H1 (cell line): ENCODE measurements at regions not wholly inside any gene's neighbourhood (a gene's known extent, or its start where the extent isn't known, plus 50 kb on each side); places are given as distances from the start of the nearest gene placed in this dataset.

Experiments used
- CHD7 ChIP-seq: fragments of 300-600 bp; sonication (generic); IDR thresholded peaks from 2 replicates; pipeline ENCODE4 v1.7.1; 2012; ENCODE audit warnings: low read length, moderate library complexity, mild to moderate bottlenecking, inconsistent platforms; ENCODE audit not compliant: insufficient replicate concordance
- CTBP2 ChIP-seq: IDR thresholded peaks from 2 replicates; pipeline ENCODE4 v1.7.0; 2011; ENCODE audit warnings: borderline replicate concordance, mild to moderate bottlenecking, moderate library complexity, mixed read lengths, low read length; ENCODE audit not compliant: insufficient read depth, insufficient read length
- EP300 ChIP-seq, 2 experiments: IDR thresholded peaks; 1 replicate in 1 of 2; 2 replicates in 1 of 2; pipeline ENCODE4 v1.6.1; 2011 to 2012; ENCODE audit warnings: low read depth in 2 of 2, low read length in 2 of 2, mild to moderate bottlenecking in 2 of 2, borderline replicate concordance in 1 of 2, inconsistent platforms in 1 of 2, moderate library complexity in 1 of 2
- HDAC2 ChIP-seq, 2 experiments: fragments of 300-600 bp in 1 of 2; sonication (generic) in 1 of 2; IDR thresholded peaks; 2 replicates each; pipeline ENCODE4 v1.6.1; 2011 to 2012; ENCODE audit warnings: low read depth in 2 of 2, low read length in 2 of 2, mild to moderate bottlenecking in 2 of 2, moderate library complexity in 2 of 2, borderline replicate concordance in 1 of 2, inconsistent platforms in 1 of 2
- SUZ12 ChIP-seq: fragments of 200-600 bp; sonication (generic); IDR thresholded peaks from 2 replicates; pipeline ENCODE4 v1.6.1; 2012; ENCODE audit warnings: mild to moderate bottlenecking, inconsistent platforms, low read length, moderate library complexity, mixed read lengths

GRCh38 chr12:22982635-22983034 is 357.7 kb downstream of the ETNK1 start (continued):
- TF ChIP-seq CHD7 = no peak
- no peak for TF ChIP-seq EP300 (IDR thresholded peaks at IDR 0.05; ENCODE audit: borderline replicate concordance in 1 of 2, low read depth in 2 of 2, low read length in 2 of 2)
- TF ChIP-seq HDAC2 (IDR thresholded peaks at IDR 0.05; ENCODE audit: borderline replicate concordance in 1 of 2, low read depth in 2 of 2, low read length in 2 of 2) = no peak
- no peak for TF ChIP-seq CTBP2
- TF ChIP-seq SUZ12 = no peak
